Osteoblast (primary cell): ENCODE measurements at regions not wholly inside any gene's neighbourhood (a gene's known extent, or its start where the extent isn't known, plus 50 kb on each side); places are given as distances from the start of the nearest gene placed in this dataset.

Experiments used
- DNase-seq: peaks from one replicate; pipeline ENCODE4 v3.0.0; 2011; ENCODE audit warnings: low spot score, mixed read lengths; ENCODE audit not compliant: insufficient read length; ENCODE audit errors: missing footprints
- H2AFZ ChIP-seq: 2 replicates; pipeline ENCODE4 v1.6.0; 2011; ENCODE audit warnings: mild to moderate bottlenecking, low read length
- H3K27ac ChIP-seq: 2 replicates; pipeline ENCODE4 v1.5.1; 2011; ENCODE audit warnings: mild to moderate bottlenecking, low read depth, low read length, moderate library complexity
- H3K27me3 ChIP-seq: 2 replicates; pipeline ENCODE4 v1.6.0; 2012; ENCODE audit warnings: mild to moderate bottlenecking, control low read depth, inconsistent platforms, low read length, moderate library complexity; ENCODE audit not compliant: insufficient read depth
- H3K36me3 ChIP-seq: 2 replicates; pipeline ENCODE4 v1.5.1; 2011; ENCODE audit warnings: mild to moderate bottlenecking, low read length, control low read depth, moderate library complexity; ENCODE audit not compliant: insufficient read depth
- H3K4me1 ChIP-seq: 2 replicates; pipeline ENCODE4 v1.5.1; 2011; ENCODE audit warnings: mild to moderate bottlenecking, low read length, control low read depth, moderate library complexity; ENCODE audit not compliant: insufficient read depth
- H3K4me2 ChIP-seq: 2 replicates; pipeline ENCODE4 v1.6.0; 2011; ENCODE audit warnings: mild to moderate bottlenecking, low read length; ENCODE audit not compliant: insufficient read depth
- H3K4me3 ChIP-seq: fragments of 200-600 bp; sonication (generic); 3 replicates; pipeline ENCODE4 v1.5.1; 2012; ENCODE audit warnings: mild to moderate bottlenecking, low read length, inconsistent platforms; ENCODE audit not compliant: insufficient read depth
- H3K79me2 ChIP-seq: 2 replicates; pipeline ENCODE4 v1.6.0; 2012; ENCODE audit warnings: mild to moderate bottlenecking, low read length, control low read depth, inconsistent platforms; ENCODE audit not compliant: insufficient read depth
- H3K9me3 ChIP-seq: 2 replicates; pipeline ENCODE4 v1.5.1; 2011; ENCODE audit warnings: low read depth, low read length, control low read depth
- H4K20me1 ChIP-seq: 2 replicates; pipeline ENCODE4 v1.6.0; 2012; ENCODE audit warnings: mild to moderate bottlenecking, low read length, control low read depth; ENCODE audit not compliant: insufficient read depth
- CTCF ChIP-seq: IDR thresholded peaks from 2 replicates; pipeline ENCODE4 v1.5.1; 2011; ENCODE audit warnings: mild to moderate bottlenecking, low read depth, low read length, moderate library complexity; ENCODE audit errors: extremely low read depth

- DNase-seq: no peak
- Histone ChIP-seq H2AFZ (no peak overlapping the region), H3K27me3 (peaks cover 6% of the 10 kb centered on the region), H3K4me3 (no peak overlapping the region), H3K9me3 (no peaks in the 10 kb centered on the region), H3K79me2 (no peaks in the 10 kb centered on the region), H3K4me2 (no peak overlapping the region), H3K27ac (no peak overlapping the region), H4K20me1 (no peaks in the 10 kb centered on the region), H3K4me1 (peaks cover 5% of the 10 kb centered on the region), H3K36me3 (no peaks in the 10 kb centered on the region)
- TF ChIP-seq CTCF: no peak
These were observed 79.8 kb downstream of the MID1IP1 start for GRCh38 chrX:38881066-38881465.

GRCh38 chrX:38881727-38882126 lies 80.5 kb downstream of the MID1IP1 start:
- Histone ChIP-seq H3K4me3 (no peak overlapping the region), H3K9me3 (no peaks in the 10 kb centered on the region), H3K79me2 (no peaks in the 10 kb centered on the region), H3K27ac (no peak overlapping the region), H3K4me2 (no peak overlapping the region), H3K36me3 (no peaks in the 10 kb centered on the region), H4K20me1 (no peaks in the 10 kb centered on the region), H3K27me3 (peaks cover 6% of the 10 kb centered on the region), H2AFZ (peak overlapping the region; percentile 37), H3K4me1 (peaks cover 5% of the 10 kb centered on the region)
- peak; percentile 59 for DNase-seq
- no peak for TF ChIP-seq CTCF

- no peaks in the 10 kb centered on the region for H3K36me3 ChIP-seq
- no peak overlapping the region for H2AFZ ChIP-seq
- peak overlapping the region; percentile 39 for H3K27ac ChIP-seq
- no peaks in the 10 kb centered on the region for H4K20me1 ChIP-seq
- H3K79me2 ChIP-seq: no peaks in the 10 kb centered on the region
- no peaks in the 10 kb centered on the region for H3K9me3 ChIP-seq
- TF ChIP-seq CTCF: no peak
- H3K4me3 ChIP-seq: no peak overlapping the region
- H3K4me1 ChIP-seq: peaks cover 5% of the 10 kb centered on the region
- peak; percentile 81 for DNase-seq
- H3K4me2 ChIP-seq: no peak overlapping the region
- H3K27me3 ChIP-seq: peaks cover 4% of the 10 kb centered on the region
These were observed 81.8 kb downstream of the MID1IP1 start for GRCh38 chrX:38882894-38883626.

- Histone ChIP-seq H3K4me2 (no peak overlapping the region), H3K9me3 (no peaks in the 10 kb centered on the region), H3K4me3 (no peak overlapping the region), H4K20me1 (no peaks in the 10 kb centered on the region), H3K79me2 (no peaks in the 10 kb centered on the region), H2AFZ (no peak overlapping the region), H3K27me3 (no peaks in the 10 kb centered on the region), H3K4me1 (peaks cover 5% of the 10 kb centered on the region), H3K27ac (no peak overlapping the region), H3K36me3 (no peaks in the 10 kb centered on the region)
- TF ChIP-seq CTCF: no peak
- DNase-seq: no peak
These were observed 84.9 kb downstream of the MID1IP1 start for GRCh38 chrX:38886112-38886511.
